ENCODE measurements at regions not wholly inside any gene's neighbourhood (a gene's known extent, or its start where the extent isn't known, plus 50 kb on each side); places are given as distances from the start of the nearest gene placed in this dataset.

DNA sequence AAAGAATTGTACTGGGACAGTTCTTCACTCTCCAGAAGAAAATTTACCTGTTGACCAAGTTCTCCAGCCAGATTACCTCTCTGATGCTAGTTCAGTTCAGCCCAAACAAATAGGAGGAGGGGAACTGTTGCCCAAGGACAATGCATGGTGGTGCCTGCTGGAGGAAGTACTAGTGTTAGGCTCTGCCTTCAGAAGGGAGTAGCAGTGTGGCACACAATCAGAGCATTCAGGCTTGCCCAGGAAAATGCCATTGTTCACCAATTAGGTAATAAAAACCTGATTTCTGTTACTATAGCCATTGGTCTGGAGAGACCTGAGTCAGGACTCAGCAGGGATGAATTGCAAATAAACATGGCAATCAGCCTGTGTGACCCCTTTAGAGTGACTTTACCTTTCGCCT lies 720.8 kb upstream of the ZNF608 start:
- Histone ChIP-seq H3K27ac (ENCODE audit: low read depth, low read length, severe bottlenecking) (no peak overlapping the region), H3K36me3 (ENCODE audit: control insufficient read depth, insufficient read depth, low read length) (no peaks in the 10 kb centered on the region), H3K4me1 (ENCODE audit: control insufficient read depth, insufficient read depth, low read length, poor library complexity, severe bottlenecking) (no peaks in the 10 kb centered on the region), H3K9me3 (ENCODE audit: control insufficient read depth, low read length) (peaks cover 3% of the 10 kb centered on the region), H3K4me3 (ENCODE audit: extremely low read depth, insufficient read depth, low read length, poor library complexity, severe bottlenecking) (no peak overlapping the region)
- WGBS, 2 experiments (ENCODE audit: insufficient coverage in 2 of 2), result 100% methylated on average over 1 of the region's 1 CpG; no CpG with 5 or more reads in 1 of the 2 experiments

DNA sequence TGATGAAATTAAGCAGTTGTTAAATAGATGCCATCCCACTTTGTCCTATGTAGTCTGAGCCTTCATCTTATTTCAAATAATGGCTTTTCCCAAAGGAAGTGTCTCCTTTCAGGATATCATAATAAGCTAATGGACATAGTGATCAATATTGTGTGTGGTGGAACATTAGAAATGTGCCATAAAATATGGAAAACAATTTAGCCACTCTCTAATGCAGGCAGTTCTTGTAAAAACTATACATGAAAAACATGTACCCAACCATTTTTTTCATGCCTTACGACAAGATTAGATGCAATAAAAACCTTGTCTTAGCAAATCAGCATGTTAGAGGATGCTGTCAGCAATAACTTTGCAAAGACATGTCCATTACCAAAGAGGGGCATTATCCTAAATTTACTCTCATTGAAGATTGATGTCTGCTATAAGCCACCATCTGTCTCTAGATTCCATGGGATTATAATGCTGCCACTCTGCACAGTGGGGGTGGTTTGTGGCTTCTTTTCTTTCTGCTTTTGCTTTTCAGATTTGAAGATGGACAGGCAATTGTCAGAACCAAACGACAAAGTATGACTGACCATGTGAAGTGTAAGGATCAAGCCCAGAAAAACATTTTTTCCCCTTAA lies 724.0 kb upstream of the ZNF608 start:
- no peaks in the 10 kb centered on the region for H3K4me1 ChIP-seq (ENCODE audit: control insufficient read depth, insufficient read depth, low read length, poor library complexity, severe bottlenecking)
- no peak overlapping the region for H3K27ac ChIP-seq (ENCODE audit: low read depth, low read length, severe bottlenecking)
- no peaks in the 10 kb centered on the region for H3K36me3 ChIP-seq (ENCODE audit: control insufficient read depth, insufficient read depth, low read length)
- WGBS, 2 experiments (ENCODE audit: insufficient coverage in 2 of 2), result 86 to 95% methylated on average over 1 to 2 of the region's 2 CpGs
- no peaks in the 10 kb centered on the region for H3K9me3 ChIP-seq (ENCODE audit: control insufficient read depth, low read length)
- H3K4me3 ChIP-seq (ENCODE audit: extremely low read depth, insufficient read depth, low read length, poor library complexity, severe bottlenecking), result no peak overlapping the region

DNA sequence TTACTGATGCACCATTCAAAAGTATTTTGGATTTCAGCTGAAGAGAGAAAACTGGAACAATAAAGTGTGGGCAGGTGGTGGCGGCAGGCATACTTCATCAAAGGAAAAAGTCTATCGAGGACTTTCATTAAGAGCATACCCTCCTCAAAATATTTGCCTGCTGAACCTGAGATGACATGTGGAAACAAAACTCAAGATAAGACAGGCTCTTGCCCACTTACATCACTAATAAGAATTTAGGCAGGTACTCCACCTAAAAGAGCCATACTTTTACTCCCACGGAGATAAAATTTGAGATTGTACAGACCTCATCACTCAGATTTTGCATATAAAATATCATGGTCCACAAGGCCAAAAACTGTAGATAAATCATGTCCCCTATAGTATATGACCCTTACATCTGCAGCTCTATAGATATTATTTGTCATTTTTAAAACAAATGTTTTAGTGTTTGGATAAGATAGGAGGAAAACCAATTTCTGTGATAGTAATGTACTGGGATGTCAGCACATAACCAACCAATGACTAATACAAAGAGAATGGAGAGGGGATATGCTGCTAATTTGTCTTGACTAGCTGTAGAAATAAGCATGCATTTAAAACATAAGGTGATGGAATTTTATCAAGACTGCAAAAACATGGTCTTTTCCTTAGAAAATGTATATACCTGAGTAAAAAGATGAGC lies 730.6 kb upstream of the ZNF608 start:
- Histone ChIP-seq H3K36me3 (ENCODE audit: control insufficient read depth, insufficient read depth, low read length) (no peaks in the 10 kb centered on the region), H3K27ac (ENCODE audit: low read depth, low read length, severe bottlenecking) (no peak overlapping the region), H3K9me3 (ENCODE audit: control insufficient read depth, low read length) (no peaks in the 10 kb centered on the region), H3K4me1 (ENCODE audit: control insufficient read depth, insufficient read depth, low read length, poor library complexity, severe bottlenecking) (peaks cover 5% of the 10 kb centered on the region), H3K4me3 (ENCODE audit: extremely low read depth, insufficient read depth, low read length, poor library complexity, severe bottlenecking) (no peak overlapping the region)
- 96% methylated on average over 3 of the region's 3 CpGs for WGBS, 2 experiments (ENCODE audit: insufficient coverage in 2 of 2)

DNA sequence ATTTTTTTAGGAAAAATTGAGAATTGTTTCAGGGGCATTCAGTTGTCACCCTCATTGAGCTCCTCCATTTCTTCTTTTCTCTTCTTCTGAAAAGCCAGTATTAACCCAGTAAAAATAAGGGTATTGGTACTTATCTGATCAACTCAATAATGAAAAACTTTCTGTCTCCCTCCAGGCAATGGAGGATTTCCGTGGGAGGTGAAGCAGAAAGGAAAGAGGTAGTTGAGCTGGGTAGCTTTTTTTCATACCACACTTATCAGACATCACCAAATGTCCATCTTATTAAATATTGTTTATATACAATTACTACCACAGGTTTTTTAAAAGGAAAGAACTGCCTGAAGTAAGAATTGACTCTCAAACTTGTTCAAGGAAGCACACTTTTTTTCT lies 731.1 kb upstream of the ZNF608 start:
- Histone ChIP-seq H3K27ac (ENCODE audit: low read depth, low read length, severe bottlenecking) (no peak overlapping the region), H3K9me3 (ENCODE audit: control insufficient read depth, low read length) (no peaks in the 10 kb centered on the region), H3K36me3 (ENCODE audit: control insufficient read depth, insufficient read depth, low read length) (no peaks in the 10 kb centered on the region), H3K4me3 (ENCODE audit: extremely low read depth, insufficient read depth, low read length, poor library complexity, severe bottlenecking) (no peak overlapping the region), H3K4me1 (ENCODE audit: control insufficient read depth, insufficient read depth, low read length, poor library complexity, severe bottlenecking) (peaks cover 5% of the 10 kb centered on the region)
- no CpG with 5 or more reads among the region's 1 CpG for WGBS, 2 experiments (ENCODE audit: insufficient coverage in 2 of 2)

DNA sequence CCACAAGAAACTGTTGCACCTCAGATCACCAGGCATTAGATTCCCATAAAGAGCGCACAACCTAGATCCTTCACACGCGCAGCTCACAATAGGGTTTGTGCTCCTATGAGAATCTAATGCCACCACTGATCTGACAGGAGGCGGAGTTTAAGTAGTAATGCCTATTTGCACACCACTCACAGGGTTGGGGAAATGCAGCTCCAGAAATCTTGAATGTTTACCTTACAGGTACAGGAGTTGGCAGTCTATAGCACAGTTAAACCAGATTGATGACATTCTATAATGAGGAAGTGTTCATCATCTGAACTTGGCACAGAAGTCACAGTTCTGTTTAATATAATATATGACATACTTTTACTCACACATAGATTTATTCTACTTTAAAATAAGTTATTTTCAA lies 732.2 kb upstream of the ZNF608 start:
- whole genome bisulfite sequencing, 2 experiments (ENCODE audit: insufficient coverage in 2 of 2), result 93 to 100% methylated on average over 1 to 3 of the region's 4 CpGs
- Histone ChIP-seq H3K4me1 (ENCODE audit: control insufficient read depth, insufficient read depth, low read length, poor library complexity, severe bottlenecking) (peaks cover 5% of the 10 kb centered on the region), H3K27ac (ENCODE audit: low read depth, low read length, severe bottlenecking) (no peak overlapping the region), H3K9me3 (ENCODE audit: control insufficient read depth, low read length) (no peaks in the 10 kb centered on the region), H3K36me3 (ENCODE audit: control insufficient read depth, insufficient read depth, low read length) (no peaks in the 10 kb centered on the region), H3K4me3 (ENCODE audit: extremely low read depth, insufficient read depth, low read length, poor library complexity, severe bottlenecking) (no peak overlapping the region)

DNA sequence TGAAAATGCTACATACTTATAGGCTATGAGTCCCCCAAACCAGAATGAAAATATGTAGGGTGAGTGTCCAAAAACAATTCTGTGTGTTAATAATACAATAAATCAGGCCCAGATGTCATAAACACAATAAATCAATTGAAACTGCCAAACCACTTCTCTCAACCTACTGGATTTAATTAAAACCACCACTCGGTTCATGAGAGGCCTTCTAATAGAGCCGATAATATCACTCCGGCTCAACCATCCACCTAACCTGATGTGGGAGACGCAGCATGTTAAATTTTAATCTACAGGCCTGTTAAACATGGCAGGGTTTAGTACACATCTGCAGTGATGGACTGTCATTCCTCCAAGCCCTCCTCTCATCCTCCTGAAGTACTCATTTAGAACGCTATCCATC lies 734.5 kb upstream of the ZNF608 start:
- H3K9me3 ChIP-seq (ENCODE audit: control insufficient read depth, low read length), result no peaks in the 10 kb centered on the region
- H3K27ac ChIP-seq (ENCODE audit: low read depth, low read length, severe bottlenecking), result no peak overlapping the region
- H3K4me1 ChIP-seq (ENCODE audit: control insufficient read depth, insufficient read depth, low read length, poor library complexity, severe bottlenecking), result peaks cover 19% of the 10 kb centered on the region
- H3K4me3 ChIP-seq (ENCODE audit: extremely low read depth, insufficient read depth, low read length, poor library complexity, severe bottlenecking), result no peak overlapping the region
- no peaks in the 10 kb centered on the region for H3K36me3 ChIP-seq (ENCODE audit: control insufficient read depth, insufficient read depth, low read length)
- 80 to 95% methylated on average over 3 to 4 of the region's 5 CpGs for WGBS, 2 experiments (ENCODE audit: insufficient coverage in 2 of 2)

DNA sequence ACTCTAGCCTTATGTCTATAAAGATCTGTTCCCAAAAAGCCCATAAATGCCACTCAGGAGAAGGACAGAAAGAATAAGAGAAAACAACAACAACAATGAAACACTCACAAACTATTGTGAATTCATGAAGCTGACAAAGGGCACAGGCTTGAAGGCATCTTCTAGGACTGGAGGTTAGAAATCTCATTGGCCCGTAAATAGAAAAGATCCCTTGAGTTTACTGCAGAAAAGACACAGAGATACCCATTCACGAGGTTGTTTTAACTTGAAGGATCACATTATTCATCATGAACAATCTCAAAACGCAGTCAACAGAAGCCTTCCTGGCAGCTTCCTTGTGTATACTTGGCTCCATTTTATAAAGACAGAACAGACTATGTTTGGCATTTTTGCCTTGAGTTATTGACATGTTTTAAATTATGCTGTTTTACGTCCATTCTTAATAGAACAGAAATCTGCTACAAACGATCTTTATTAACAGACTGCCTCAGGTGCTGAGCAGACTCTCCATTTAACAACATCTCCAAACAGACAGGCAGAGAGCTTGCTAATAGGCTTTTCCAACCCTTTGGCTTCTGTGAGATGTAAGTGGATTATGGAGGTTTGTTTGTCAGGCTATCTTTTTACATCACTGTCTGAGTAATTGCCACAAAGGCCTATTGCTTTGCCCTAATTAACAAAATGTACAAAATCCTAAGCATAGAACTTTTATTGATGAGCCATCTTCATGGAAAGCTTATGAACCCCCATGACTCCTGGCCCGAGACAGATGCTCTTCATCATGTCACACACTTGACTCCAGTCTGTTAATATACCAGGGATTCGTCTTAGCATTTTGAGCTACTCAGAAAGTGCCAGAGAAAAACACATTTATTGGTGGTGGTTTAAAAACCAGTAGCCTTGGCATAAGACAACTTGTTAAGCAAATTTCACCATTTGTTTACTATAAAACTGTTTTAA lies 735.3 kb upstream of the ZNF608 start:
- H3K36me3 ChIP-seq (ENCODE audit: control insufficient read depth, insufficient read depth, low read length), result no peaks in the 10 kb centered on the region
- H3K4me1 ChIP-seq (ENCODE audit: control insufficient read depth, insufficient read depth, low read length, poor library complexity, severe bottlenecking), result peaks cover 18% of the 10 kb centered on the region
- H3K9me3 ChIP-seq (ENCODE audit: control insufficient read depth, low read length), result no peaks in the 10 kb centered on the region
- H3K4me3 ChIP-seq (ENCODE audit: extremely low read depth, insufficient read depth, low read length, poor library complexity, severe bottlenecking), result no peak overlapping the region
- 90% methylated on average over 2 to 5 of the region's 7 CpGs for WGBS, 2 experiments (ENCODE audit: insufficient coverage in 2 of 2)
- H3K27ac ChIP-seq (ENCODE audit: low read depth, low read length, severe bottlenecking), result no peak overlapping the region

DNA sequence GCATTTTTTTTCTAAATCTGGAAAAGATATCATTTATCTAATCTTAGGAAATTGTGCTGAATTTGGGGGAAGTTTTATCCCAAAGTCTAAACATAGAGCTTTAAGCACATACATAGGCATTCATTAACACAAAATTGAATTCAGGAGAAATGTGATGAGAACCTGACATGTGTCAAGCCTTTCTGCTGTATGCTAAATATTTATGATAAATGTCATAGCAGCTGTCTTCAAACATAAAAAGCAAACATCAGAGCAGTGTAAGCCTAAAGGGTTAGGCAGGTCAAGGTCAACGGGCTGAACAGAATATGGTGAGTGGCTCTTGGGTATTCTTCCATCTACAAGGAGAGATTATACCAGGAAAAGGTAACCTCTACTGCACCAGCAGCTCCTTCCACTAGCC lies 737.2 kb upstream of the ZNF608 start:
- Histone ChIP-seq H3K36me3 (ENCODE audit: control insufficient read depth, insufficient read depth, low read length) (no peaks in the 10 kb centered on the region), H3K9me3 (ENCODE audit: control insufficient read depth, low read length) (no peaks in the 10 kb centered on the region), H3K4me3 (ENCODE audit: extremely low read depth, insufficient read depth, low read length, poor library complexity, severe bottlenecking) (no peak overlapping the region), H3K27ac (ENCODE audit: low read depth, low read length, severe bottlenecking) (no peak overlapping the region), H3K4me1 (ENCODE audit: control insufficient read depth, insufficient read depth, low read length, poor library complexity, severe bottlenecking) (peaks cover 23% of the 10 kb centered on the region)
- 100% methylated on average over 1 of the region's 1 CpG; no CpG with 5 or more reads in 1 of the 2 experiments for WGBS, 2 experiments (ENCODE audit: insufficient coverage in 2 of 2)

DNA sequence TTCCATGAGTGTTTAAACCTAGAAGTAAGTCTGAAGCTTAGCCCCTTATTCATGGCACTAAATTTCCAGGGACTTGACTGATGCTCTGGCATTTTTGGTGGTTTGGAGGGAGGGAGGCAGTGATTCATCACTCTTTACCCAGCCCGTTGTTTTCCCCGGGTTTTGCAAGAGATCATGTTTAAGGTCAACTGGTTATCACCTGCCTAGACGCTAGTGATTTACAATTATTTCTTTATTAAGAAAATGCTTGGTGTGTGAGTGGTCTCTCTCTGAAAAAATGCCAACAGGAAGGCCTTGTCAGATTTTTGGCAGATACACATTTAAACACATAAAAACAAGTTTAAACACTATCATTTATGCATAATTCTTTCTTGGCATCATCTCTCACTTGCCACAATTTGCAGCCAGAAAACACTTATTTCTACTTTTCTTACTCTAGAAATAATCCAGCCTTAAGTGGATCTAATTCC lies 737.9 kb upstream of the ZNF608 start:
- Histone ChIP-seq H3K4me1 (ENCODE audit: control insufficient read depth, insufficient read depth, low read length, poor library complexity, severe bottlenecking) (peaks cover 23% of the 10 kb centered on the region), H3K36me3 (ENCODE audit: control insufficient read depth, insufficient read depth, low read length) (no peaks in the 10 kb centered on the region), H3K9me3 (ENCODE audit: control insufficient read depth, low read length) (no peaks in the 10 kb centered on the region), H3K27ac (ENCODE audit: low read depth, low read length, severe bottlenecking) (peak overlapping the region; percentile 93), H3K4me3 (ENCODE audit: extremely low read depth, insufficient read depth, low read length, poor library complexity, severe bottlenecking) (no peak overlapping the region)
- no CpG with 5 or more reads among the region's 3 CpGs for WGBS, 2 experiments (ENCODE audit: insufficient coverage in 2 of 2)

DNA sequence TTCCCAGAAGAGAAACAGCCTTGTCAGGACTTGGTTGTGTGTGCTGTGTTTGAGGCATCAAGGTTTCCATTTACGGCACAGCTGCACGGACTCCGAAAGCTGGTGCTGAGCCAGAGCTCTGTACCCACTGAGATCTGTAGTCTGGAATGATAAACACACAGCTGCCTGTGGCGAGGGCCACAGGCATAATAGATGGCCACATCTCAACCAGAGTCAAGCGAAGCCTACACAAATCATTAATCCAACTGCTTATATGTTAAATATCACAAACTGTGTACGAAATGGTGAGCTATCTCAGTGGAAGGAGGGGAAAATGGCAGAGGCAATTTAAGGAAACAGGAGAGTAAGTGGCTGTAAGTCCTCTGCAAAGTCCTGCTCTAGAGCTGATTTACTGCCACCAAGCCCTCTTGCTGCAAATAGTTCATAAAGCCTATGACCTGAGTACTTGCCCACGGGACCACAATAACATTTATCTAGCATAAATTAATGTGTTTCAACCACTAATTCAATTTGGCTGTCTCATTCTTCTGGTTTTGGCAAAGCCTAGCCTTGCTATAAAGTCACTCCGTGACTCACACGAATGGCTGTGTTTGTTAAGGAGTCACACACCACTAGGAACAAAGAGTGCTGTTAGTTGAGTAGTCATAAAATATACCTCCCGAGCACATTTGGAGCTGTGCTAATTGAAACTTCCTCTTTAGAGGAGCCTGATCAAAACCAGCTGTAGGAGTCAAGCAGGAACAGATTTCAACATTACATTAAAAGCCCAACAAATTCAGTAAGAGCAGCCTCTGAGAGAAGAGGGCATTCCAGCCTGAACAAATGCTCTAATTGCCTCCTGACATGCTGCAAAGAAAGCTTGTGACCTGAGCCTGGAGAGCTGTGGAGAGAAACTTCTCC lies 738.6 kb upstream of the ZNF608 start:
- Histone ChIP-seq H3K27ac (ENCODE audit: low read depth, low read length, severe bottlenecking) (peak overlapping the region; percentile 93), H3K36me3 (ENCODE audit: control insufficient read depth, insufficient read depth, low read length) (no peaks in the 10 kb centered on the region), H3K9me3 (ENCODE audit: control insufficient read depth, low read length) (no peaks in the 10 kb centered on the region), H3K4me1 (ENCODE audit: control insufficient read depth, insufficient read depth, low read length, poor library complexity, severe bottlenecking) (peaks cover 23% of the 10 kb centered on the region), H3K4me3 (ENCODE audit: extremely low read depth, insufficient read depth, low read length, poor library complexity, severe bottlenecking) (no peak overlapping the region)
- 74 to 93% methylated on average over 4 to 6 of the region's 10 CpGs for WGBS, 2 experiments (ENCODE audit: insufficient coverage in 2 of 2)

Measured in mesodermal cell (in vitro differentiated cells).